Activated naive CD4-positive, alpha-beta T cell (primary cell): ENCODE measurements at regions not wholly inside any gene's neighbourhood (a gene's known extent, or its start where the extent isn't known, plus 50 kb on each side); places are given as distances from the start of the nearest gene placed in this dataset.
A peak's percentile ranks its signal among the peaks of the same experiment; 100 is the strongest.
"Not testable (repeated sequence)": the region's sequence is repeated elsewhere in the genome, so short reads cannot be mapped to it uniquely, and the experiment has no call there.

ENCODE experiments used
- DNase-seq, 4 experiments: peaks; one replicate each; lab custom pipeline; 2025; lab: John Stamatoyannopoulos, UW

DNA sequence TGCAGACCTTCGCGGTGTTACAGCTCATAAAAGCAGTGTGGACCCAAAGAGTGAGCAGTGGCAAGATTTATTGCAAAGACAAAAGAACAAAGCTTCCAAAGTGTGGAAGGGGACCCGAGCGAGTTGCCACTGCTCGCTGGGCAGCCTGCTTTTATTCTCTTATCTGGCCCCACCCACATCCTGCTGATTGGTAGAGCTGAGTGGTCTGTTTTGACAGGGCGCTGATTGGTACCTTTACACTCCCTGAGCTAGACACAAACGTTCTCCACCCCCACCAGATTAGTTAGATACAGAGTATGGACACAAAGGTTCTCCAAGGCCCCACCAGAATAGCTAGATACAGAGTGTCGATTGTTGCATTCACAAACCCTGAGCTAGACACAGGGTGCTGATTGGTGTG is 156.2 kb upstream of the GIMD1 start:
- not testable (repeated sequence) for DNase-seq

DNA sequence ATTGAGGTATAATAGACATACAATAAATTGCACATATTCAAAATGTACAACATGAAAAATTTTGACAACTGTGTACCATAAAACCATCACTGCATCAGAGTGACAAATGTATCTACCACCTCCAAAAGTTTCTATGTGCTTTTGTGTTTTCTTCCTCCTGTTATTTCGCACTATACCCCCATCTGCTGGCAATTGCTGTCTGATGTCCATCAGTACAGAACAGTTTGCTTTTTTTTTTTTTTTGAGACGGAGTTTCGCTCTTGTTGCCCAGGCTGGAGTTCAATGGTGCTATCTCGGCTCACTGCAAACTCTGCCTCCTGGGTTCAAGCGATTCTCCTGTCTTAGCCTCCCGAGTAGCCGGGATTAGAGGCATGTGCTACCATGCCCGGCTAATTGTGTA is 154.3 kb upstream of the GIMD1 start:
- no peak for DNase-seq

DNA sequence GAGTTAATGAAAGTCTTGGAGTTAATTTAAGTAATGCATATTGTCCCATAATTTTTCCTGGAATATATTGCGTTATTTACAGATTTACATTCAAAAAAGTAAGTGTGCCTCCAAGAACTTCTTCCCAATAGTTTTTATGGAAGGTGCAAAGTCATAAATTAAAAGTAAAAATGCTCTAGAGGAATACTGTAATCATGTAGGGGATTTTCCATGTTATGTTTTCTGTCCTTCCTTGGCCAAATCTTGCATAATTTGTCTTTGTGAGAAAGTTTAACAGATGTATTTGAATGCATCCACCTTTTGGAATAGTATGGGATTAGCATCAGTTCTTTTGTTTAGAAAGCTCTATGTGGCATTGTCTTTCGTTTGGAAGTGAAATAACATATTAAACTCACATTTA is 144.1 kb upstream of the GIMD1 start:
- DNase-seq = no peak

DNA sequence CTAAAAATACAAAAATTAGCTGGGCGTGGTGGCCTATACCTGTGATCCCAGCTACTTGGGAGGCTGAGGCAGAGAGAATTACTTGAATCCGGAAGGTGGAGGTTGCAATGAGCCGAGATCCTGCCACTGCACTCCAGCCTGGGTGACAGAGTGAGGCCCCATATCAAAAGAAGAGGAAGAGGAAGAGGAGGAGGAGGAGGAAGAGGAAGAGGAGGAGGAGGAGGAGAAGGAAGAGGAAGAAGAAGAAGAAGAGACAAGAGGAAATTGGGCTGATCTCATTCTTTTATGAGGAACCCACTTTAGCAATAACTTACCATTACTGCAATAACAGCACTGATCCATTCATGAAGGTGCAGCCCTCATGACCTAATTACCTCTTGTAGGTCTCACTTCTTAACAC is 138.9 kb upstream of the GIMD1 start:
- DNase-seq = no peak

DNA sequence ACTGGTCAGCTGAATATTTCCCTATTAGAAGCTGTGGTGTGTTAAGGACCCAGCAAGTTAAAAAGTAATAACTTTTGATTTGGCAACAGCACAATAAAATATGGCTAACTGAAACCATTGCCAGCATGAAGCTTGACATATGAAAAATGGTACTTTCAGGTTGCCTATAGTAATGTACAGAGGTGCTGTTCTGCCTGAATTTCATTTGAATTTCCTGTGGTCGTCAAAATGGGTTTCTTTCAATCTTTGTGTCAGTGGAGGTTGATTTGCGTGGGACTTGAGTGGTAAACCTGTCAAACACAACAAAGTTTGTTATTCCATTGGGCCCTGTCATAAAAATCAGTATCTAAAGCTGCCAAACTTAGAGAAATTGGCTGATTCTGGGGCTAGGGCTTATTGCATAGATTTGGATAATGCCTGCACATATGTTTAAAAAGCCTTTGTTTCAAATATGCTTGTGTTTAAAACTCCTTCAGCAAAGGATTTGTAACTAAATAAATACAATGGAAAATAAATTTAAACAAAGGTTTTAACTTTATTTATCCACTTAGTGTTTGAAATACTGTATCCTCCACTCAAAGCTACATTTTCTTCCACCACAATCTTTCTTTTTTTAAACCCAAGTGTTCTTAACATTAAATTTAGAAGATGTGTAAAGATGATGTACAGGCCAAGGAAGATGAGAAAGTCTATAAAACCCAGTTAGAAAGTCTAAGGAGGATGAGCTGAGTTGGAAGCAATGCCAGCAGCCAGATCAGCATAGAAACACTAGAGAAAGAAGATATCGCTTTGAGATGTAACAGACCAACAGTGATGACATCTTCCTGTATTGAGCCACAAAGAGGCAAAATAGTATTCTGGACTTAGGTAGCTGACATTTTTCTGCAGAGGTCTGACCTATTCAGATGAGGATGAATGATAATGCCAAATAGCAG is 134.8 kb upstream of the GIMD1 start:
- DNase-seq = no peak

DNA sequence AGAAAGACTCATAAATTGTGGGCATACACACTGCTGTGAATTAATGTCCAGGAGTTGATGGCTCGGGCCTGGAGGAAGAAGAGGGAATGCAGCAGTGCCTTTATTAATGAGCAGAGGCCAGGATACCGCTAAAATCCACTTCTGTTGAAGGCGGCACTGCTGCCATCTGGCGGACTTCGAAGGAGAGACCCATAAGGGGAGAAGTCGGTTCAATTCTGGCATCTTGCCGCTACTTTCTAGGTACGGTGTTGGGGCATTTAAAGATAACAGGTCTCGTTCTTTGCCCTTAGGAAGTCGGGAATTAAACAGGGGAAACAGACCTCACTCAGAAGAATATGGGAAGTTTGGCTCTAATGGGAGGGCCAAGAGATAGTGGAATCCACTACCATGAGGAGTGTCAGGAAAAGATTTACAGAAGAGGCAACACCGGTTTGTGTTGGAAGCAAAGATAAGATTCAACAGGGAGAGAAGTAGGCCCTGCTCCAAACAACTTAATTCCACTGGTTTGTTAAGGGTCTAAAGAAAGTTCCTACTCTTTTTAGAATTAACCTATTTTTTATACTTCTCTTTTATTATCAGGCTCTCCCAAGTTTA is 133.6 kb upstream of the GIMD1 start:
- peak in 1 of 4 experiments; percentile 4 for DNase-seq

DNA sequence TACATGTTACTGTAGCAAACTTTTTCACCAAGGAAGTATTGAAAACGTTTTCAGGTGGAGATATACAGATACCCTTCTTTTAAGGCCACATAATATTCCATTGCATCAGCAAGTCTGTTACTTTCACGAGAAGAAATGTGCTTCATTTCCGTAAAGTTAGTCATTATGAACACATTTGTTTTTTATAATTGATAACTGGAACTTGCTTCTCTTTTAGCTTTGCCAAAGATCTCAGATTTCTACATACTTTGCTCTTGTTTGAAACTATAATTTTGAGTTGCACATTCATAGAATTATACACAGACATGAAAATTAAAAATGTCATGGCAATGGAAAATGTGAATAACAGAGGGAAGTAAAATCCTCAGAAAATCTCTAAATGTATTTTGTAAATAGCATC is 128.7 kb upstream of the GIMD1 start:
- DNase-seq = no peak

DNA sequence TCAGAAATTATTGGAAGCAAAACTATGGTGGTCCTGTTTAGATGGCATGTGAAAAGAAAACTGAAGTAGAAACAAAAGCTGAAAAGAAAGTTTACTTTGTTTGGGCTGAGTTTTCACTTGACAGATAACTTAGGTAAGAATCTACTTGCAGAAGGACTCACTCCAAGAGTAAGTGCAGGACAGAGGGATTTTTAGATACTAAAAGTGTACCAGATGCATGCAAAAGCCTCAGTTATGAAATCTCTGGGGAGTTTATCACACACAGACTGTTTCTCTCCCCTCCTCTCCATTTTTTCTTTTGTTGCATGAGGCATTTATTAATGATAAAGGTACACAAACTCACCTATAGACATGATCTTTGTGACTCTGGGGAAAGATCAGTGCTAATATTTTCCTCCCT is 127.5 kb upstream of the GIMD1 start:
- DNase-seq = no peak

DNA sequence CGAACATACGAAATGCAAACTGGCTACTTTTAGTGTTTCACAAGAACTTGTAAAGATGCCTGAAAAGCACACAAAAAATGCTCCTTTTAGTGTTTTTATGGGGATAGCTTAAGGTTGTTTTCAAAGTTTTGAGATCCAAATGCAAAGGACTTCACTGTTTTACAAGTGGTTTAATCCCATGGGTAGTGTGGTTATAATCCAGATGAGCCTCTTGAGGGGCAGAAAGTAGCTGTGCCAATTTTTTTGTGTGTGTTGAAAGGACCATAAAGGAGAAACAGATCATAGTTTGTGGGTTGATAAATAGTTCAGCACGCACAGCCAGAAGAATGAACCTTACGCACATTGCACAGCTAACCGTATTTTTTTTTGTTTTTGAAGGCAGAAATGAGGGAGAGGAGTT is 126.9 kb upstream of the GIMD1 start:
- no peak for DNase-seq

DNA sequence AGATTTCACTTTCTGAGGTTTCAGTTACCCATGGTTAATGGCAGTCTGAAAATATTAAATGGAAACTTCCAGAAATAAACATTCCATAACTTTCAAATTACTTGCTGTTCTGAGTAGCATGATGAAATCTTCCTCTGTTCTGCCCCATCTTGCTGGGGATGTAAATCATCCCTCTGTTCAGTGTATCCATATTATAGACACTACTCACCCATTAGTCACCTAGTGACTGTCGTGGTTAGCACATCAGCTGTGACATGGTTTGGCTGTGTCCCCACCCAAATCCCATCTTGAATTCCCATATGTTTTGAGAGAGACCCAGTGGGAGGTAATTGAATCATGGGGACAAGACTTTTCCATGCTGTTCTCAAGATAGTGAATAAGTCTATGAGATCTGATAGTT is 125.5 kb upstream of the GIMD1 start:
- no peak for DNase-seq

DNA sequence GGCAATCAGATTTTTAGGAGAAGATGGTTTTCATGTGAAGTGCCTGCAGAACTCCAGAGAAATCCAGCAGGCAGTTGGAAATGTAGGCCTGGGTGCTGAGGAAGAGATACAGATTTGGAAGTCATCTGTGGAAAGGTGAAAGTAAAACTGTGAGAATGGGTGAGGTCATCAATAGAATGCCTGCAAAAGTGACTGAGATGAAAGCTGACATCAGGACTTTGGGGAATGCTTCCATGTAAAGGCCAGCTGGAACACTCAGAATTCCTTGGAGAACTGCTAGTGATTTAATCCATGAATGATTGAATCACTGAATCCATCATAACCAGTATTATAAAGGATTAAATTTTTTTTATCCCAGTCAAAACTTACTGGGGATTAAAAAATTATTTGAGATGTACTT is 124.5 kb upstream of the GIMD1 start:
- DNase-seq = no peak

DNA sequence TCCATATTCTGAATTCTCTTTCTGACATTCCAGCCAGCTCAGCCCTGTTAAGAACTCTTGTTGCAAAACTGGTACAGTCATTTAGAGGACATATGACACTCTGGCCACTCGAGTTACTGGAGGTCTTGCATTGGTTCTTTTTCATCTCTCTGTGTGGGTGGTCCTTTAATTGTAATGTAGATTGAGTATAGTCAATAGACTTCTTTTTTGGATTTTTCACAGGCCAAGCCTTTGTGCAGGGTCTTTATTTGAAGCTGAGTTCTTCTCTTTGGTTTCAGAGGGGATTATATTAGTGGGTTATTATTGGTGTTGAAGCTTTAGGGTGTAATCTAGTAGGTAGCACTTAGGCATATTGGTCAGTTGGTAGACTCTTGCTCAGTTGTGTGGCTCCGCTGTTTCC is 118.0 kb upstream of the GIMD1 start:
- DNase-seq = no peak

DNA sequence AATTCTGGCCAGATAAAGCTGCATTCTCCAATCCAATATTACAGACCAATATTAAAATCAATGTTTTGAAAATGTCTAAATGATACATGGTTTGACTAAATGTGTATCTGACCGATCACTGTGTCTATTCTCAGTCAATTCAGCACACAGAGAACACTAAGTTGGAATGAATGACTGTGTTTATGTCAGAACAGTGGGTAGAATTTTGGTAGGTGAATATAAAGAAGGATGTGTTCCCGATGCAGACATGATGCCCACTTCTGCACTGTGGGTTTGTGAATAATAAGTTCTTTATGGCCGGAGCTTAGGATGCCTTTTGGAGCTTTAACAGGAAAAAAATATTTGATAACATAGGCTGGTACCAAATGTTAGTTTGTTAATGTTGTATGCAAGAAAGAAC is 113.2 kb upstream of the GIMD1 start:
- DNase-seq = no peak

DNA sequence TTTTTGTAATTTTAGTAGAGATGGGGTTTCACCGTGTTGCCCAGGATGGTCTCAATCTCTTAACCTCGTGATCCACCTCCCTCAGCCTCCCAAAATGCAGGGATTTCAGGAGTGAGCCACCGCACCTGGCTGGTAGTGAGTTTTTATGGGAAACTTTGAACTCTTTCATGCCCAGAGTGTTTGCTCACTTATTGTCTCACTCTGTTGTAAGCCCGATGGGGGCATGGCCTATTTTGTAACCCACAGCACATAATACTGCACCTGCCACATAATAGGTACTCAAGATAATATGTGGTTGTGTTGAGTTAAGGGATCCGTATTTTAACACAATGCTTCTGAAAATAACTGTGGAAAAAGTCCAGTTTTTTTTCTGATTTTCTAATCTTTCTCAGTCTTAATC is 109.6 kb upstream of the GIMD1 start:
- no peak for DNase-seq

DNA sequence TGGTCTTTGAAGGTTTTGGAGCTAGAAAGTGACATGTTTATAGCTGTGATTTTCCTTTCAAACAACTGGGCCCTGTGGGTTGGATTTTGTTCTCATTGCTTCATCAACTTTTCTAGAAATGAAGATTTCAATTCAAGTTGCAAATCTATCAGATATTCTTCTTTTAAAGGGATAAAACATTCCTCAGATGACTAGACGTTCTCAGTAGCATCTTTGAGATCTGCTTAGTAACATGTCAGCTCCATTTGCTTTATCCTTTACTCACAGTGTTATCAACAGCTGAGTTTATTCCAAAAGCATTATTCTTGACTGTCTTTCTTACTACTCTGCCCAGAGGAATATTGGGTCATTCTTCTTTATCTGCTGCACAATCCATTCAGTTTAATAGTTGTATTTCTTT is 108.2 kb upstream of the GIMD1 start:
- DNase-seq = no peak

DNA sequence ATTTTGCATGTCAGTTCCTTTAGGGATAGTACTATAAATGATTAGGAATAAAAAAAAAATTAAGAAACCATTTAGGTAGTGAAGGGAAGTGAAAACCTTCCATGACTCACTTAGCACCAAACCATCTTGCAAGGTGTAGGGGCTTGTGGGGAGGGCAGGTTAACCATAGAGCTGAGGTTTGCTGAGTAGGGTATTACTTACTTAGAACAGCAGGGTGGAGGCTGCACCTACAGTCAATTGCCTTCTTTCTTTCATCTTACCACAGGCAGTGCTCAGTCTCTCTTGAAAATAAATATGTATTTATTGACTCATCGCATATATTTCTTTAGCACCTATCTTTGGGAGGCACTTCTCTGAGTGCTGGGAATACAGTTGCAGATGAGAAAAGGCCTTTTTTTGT is 104.9 kb upstream of the GIMD1 start:
- no peak for DNase-seq

DNA sequence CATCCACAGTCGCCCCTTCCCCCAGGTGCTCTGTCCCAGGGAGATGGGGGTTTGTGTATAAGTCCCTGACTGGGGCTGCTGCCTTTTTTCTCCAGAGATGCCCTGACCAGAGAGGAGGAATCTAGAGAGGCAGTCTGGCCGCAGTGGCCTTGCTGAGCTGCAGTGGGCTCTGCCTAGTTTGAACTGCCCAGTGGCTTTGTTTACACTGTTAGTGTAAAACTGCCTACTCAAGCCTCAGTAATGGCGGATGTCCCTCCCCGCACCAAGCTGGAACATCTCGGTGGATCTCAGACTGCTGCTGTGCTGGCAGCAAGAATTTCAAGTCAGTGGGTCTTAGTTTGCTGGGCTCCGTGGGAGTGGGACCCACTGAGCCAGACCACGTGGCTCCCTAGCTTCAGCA is 102.6 kb upstream of the GIMD1 start:
- no peak for DNase-seq

DNA sequence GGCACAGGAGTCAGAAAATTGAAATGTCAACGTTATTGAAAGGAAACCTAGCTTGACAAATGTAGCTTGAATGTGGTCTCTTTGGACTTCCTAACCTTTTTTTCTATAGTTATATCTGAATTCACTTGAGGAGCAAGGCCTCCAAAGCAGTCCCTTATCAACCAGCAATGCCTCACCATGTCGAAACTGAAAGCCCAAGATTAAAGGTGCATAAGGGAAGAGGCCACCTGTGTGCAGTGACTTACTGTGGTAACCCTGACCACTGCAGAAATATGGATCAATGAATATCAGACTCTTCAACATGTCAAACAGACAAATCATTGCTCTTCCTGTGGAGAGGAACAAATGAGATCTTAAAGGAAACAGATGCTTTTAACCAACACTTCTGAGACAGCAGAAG is 95.0 kb upstream of the GIMD1 start:
- no peak for DNase-seq

DNA sequence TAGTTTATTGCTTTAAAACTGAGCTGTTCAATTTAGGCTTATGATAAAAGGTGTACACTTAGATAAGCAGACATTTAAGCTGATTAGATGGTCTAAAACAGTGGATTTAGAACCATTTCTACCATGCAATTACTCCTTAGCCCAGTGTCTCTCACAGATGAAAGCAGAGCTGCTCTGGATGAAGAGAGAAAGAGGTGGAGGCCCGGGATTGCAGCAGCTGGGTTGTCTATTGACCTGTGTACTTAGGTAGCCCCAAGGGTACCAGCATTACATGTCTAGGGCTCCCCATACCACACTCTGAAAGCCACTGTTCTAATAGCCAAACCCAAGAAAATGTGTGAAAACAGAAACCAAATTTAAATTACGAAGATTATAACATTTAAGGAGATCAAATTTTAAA is 86.0 kb upstream of the GIMD1 start:
- no peak for DNase-seq

DNA sequence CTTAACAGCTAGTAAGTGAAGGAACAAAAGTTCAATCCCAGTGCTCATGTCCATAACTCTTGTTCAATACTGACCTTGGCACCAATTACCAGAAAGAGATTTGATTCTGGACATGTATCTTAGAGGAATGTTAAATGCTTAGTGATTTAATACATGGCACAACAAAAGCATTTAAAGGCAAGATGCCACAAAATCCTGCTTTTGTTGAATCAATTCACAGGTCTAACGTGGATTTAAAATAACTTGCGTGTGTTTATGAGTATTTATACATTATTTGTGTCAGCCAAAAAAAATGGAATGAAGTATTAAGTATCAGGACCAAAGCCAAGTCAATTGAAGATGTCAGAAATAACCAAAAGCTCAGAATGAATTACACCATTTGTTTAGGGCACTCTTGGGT is 85.4 kb upstream of the GIMD1 start:
- DNase-seq = no peak

DNA sequence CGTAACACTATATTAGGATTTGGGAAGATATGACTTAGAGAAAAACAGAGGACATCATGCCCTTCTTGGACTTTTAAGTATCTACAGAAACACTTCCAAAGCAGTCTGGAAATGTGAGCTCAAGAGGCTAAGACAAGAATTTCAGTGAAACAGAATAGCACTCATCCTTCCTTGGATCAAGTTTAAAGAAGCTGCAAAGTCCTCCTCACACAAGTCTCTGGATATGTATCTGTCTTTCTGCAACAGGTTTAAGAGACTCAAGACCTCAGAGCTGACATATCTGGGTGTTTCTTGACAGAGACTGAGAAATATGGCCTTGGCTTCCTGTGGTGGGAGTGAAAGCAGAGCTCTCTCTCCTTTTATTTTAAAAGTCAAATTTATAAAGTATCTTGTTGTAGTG is 82.5 kb upstream of the GIMD1 start:
- DNase-seq = no peak

DNA sequence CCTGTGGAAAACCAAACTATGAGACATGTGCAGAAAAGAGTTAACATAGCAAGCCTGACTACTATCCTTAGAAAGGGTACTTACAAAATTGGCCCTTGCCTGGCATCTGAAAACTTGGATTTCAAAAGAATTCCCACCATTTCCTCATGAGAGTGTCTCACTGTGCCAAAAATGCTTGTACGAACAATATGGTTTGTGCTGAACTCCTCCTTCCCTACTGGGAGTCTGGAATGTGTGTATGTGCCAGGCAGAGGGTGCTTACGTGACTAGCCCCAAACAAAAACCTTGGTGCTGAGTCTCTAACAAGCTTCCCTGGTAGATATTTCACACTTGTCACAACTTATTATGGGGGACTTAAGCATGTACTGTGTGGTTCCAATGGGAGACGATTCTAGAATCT is 81.7 kb upstream of the GIMD1 start:
- DNase-seq = no peak

DNA sequence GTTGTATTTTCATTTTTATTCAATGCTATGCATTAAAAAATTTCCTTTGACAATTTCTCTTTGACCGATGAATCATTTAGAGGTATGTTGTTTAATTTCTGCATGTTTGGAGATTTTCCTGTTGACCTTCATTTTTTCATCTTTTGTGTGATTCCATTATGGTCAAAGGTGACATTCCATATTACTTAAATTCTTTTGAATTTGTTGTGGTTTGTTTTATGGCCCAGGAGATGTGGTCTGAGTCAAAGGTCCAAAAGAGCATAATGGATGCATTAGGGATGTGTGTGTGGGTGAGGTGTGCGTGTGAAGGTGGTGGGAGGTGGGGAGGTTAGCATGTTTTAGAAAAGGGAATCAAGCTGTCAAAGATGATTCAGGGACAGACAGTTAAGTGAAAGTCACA is 76.0 kb upstream of the GIMD1 start:
- no peak for DNase-seq

DNA sequence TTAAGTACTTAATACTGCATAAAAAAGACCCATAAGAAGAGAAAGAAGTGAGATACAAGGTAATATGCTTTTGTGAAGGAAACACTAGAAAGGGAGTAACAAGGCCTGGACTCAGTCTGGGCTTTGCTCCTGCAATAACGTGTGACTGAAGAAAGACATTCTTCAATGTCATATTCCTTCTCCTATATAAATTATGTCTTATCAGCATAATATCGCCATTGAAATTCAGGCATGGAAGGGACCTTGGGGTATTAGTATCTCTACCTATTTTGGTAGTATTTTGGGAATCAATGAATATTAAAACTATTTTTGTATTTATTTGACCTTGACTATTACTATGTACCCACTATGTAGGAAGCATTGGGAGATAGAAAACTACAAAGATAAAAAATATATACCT is 62.2 kb upstream of the GIMD1 start:
- DNase-seq = no peak
